H7 (cell line): ENCODE measurements at regions not wholly inside any gene's neighbourhood (a gene's known extent, or its start where the extent isn't known, plus 50 kb on each side); places are given as distances from the start of the nearest gene placed in this dataset.

Experiments
- DNase-seq: peaks from one replicate; pipeline ENCODE4 v3.0.0; 2012
- H3K27me3 ChIP-seq: 2 replicates; pipeline ENCODE4 v1.6.0; 2011; ENCODE audit warnings: mild to moderate bottlenecking, low read length; ENCODE audit not compliant: control insufficient read depth, insufficient read depth
- H3K36me3 ChIP-seq: replicated peaks from 2 replicates; pipeline ENCODE4 v1.5.1; 2011; ENCODE audit warnings: low read length; ENCODE audit not compliant: control insufficient read depth, insufficient read depth
- H3K4me3 ChIP-seq: 2 replicates; pipeline ENCODE4 v1.5.1; 2011; ENCODE audit warnings: low read depth, mild to moderate bottlenecking, control low read depth, low read length, moderate library complexity; ENCODE audit not compliant: insufficient read depth

- H3K4me3 ChIP-seq = no peak overlapping the region
- no peak for DNase-seq
- H3K27me3 ChIP-seq = no peaks in the 10 kb centered on the region
- no peaks in the 10 kb centered on the region for H3K36me3 ChIP-seq
These were observed 267.7 kb downstream of the GALC start for GRCh38 chr14:87725318-87725717.

GRCh38 chr14:87712396-87713090 lies 280.4 kb downstream of the GALC start:
- H3K27me3 ChIP-seq = no peaks in the 10 kb centered on the region
- no peak overlapping the region for H3K4me3 ChIP-seq
- H3K36me3 ChIP-seq = no peaks in the 10 kb centered on the region
- DNase-seq = peak; percentile 12

GRCh38 chr14:87705439-87705896 lies 287.5 kb downstream of the GALC start:
- no peaks in the 10 kb centered on the region for H3K27me3 ChIP-seq
- no peak for DNase-seq
- no peak overlapping the region for H3K4me3 ChIP-seq
- H3K36me3 ChIP-seq = no peaks in the 10 kb centered on the region

GRCh38 chr14:87698481-87698880 lies 294.5 kb downstream of the GALC start:
- Histone ChIP-seq H3K36me3 (no peaks in the 10 kb centered on the region), H3K4me3 (no peak overlapping the region), H3K27me3 (no peaks in the 10 kb centered on the region)
- no peak for DNase-seq

- H3K36me3 ChIP-seq = no peaks in the 10 kb centered on the region
- H3K27me3 ChIP-seq = no peaks in the 10 kb centered on the region
- no peak for DNase-seq
- H3K4me3 ChIP-seq = no peak overlapping the region
These were observed 296.5 kb downstream of the GALC start for GRCh38 chr14:87696485-87696884.

GRCh38 chr14:87691042-87691881 lies 301.7 kb downstream of the GALC start:
- H3K4me3 ChIP-seq = no peak overlapping the region
- no peaks in the 10 kb centered on the region for H3K27me3 ChIP-seq
- H3K36me3 ChIP-seq = no peaks in the 10 kb centered on the region
- DNase-seq = no peak

GRCh38 chr14:87690076-87690613 lies 302.8 kb downstream of the GALC start:
- no peaks in the 10 kb centered on the region for H3K27me3 ChIP-seq
- peak; percentile 6 for DNase-seq
- H3K36me3 ChIP-seq = no peaks in the 10 kb centered on the region
- no peak overlapping the region for H3K4me3 ChIP-seq

GRCh38 chr14:87688524-87688923 lies 304.5 kb downstream of the GALC start:
- DNase-seq = no peak
- Histone ChIP-seq H3K27me3 (no peaks in the 10 kb centered on the region), H3K36me3 (no peaks in the 10 kb centered on the region), H3K4me3 (no peak overlapping the region)

GRCh38 chr14:87687420-87687819 lies 305.6 kb downstream of the GALC start:
- DNase-seq = no peak
- no peaks in the 10 kb centered on the region for H3K27me3 ChIP-seq
- H3K4me3 ChIP-seq = no peak overlapping the region
- H3K36me3 ChIP-seq = no peaks in the 10 kb centered on the region

GRCh38 chr14:87686746-87687145 lies 306.2 kb downstream of the GALC start:
- H3K27me3 ChIP-seq = no peaks in the 10 kb centered on the region
- DNase-seq = no peak
- no peak overlapping the region for H3K4me3 ChIP-seq
- no peaks in the 10 kb centered on the region for H3K36me3 ChIP-seq

GRCh38 chr14:87679866-87680265 lies 313.1 kb downstream of the GALC start:
- no peak for DNase-seq
- no peaks in the 10 kb centered on the region for H3K36me3 ChIP-seq
- H3K27me3 ChIP-seq = no peaks in the 10 kb centered on the region
- H3K4me3 ChIP-seq = no peak overlapping the region

GRCh38 chr14:87678624-87679023 lies 314.4 kb downstream of the GALC start:
- H3K4me3 ChIP-seq = no peak overlapping the region
- no peaks in the 10 kb centered on the region for H3K27me3 ChIP-seq
- no peak for DNase-seq
- H3K36me3 ChIP-seq = no peaks in the 10 kb centered on the region

GRCh38 chr14:87676814-87677437 lies 316.1 kb downstream of the GALC start:
- no peak for DNase-seq
- Histone ChIP-seq H3K4me3 (no peak overlapping the region), H3K36me3 (no peaks in the 10 kb centered on the region), H3K27me3 (no peaks in the 10 kb centered on the region)

GRCh38 chr14:87667659-87668058 lies 325.3 kb downstream of the GALC start:
- H3K36me3 ChIP-seq = no peaks in the 10 kb centered on the region
- H3K27me3 ChIP-seq = no peaks in the 10 kb centered on the region
- DNase-seq = no peak
- no peak overlapping the region for H3K4me3 ChIP-seq

- Histone ChIP-seq H3K27me3 (no peaks in the 10 kb centered on the region), H3K4me3 (no peak overlapping the region)
- no peak for DNase-seq
These were observed 336.7 kb downstream of the GALC start for GRCh38 chr14:87656315-87656714.

More at GRCh38 chr14:87656315-87656714, 336.7 kb downstream of the GALC start:
- H3K36me3 ChIP-seq = no peaks in the 10 kb centered on the region
